ENCODE measurements at regions not wholly inside any gene's neighbourhood (a gene's known extent, or its start where the extent isn't known, plus 50 kb on each side); places are given as distances from the start of the nearest gene placed in this dataset.

DNA sequence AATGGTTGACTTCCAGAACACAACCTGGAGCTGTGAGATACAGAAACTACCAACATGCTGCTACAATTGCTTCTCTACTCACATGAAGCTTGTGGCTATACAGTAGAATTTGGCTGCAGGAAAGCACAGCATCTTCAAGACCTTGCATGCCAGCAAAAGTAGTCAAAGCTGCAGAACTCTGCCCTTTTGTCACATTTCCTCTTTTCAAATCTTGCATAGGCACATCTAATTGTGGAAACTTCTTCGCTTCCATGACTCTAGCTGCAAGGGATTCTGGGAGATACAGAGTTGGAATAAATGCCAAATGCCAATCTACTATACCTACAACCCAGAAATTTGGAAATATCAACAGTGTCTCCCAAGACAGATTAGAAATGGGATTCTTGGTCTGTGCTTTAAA, 462.2 kb downstream of the FOXO1 start:
- H3K4me3 ChIP-seq (ENCODE audit: low read depth, low read length) = no peak overlapping the region
- ChIA-PET POLR2A (no interaction called here), CTCF (no interaction called here)
- DNase-seq (ENCODE audit: low read depth, low spot score) = no peak
- TF ChIP-seq, protein P1, sequence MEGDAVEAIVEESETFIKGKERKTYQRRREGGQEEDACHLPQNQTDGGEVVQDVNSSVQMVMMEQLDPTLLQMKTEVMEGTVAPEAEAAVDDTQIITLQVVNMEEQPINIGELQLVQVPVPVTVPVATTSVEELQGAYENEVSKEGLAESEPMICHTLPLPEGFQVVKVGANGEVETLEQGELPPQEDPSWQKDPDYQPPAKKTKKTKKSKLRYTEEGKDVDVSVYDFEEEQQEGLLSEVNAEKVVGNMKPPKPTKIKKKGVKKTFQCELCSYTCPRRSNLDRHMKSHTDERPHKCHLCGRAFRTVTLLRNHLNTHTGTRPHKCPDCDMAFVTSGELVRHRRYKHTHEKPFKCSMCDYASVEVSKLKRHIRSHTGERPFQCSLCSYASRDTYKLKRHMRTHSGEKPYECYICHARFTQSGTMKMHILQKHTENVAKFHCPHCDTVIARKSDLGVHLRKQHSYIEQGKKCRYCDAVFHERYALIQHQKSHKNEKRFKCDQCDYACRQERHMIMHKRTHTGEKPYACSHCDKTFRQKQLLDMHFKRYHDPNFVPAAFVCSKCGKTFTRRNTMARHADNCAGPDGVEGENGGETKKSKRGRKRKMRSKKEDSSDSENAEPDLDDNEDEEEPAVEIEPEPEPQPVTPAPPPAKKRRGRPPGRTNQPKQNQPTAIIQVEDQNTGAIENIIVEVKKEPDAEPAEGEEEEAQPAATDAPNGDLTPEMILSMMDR (IDR thresholded peaks at IDR 0.05; ENCODE audit: insufficient read depth, low read length, missing control alignments) = no peak

DNA sequence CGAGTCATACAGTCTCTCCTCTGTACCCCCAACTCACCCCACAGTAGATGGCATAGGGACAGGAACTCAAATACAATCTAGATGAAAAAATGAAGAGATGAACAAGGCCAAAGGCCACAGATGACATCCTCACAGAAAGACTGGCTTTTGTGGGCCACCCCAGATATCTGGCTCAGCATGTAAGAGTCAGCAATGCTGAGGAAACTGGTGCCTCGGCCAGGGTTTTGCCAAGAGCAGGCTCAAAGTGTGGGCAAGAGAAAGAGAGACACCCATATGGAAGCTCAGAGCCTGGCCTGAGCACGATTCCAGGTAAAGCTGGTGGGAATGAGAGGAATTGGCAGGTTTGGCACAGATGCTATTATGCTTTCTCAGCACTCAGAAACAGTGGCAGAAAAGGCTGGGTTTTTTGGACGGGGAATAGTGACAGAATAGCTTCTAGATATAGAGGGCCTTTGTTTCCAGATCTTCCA, 460.6 kb downstream of the FOXO1 start:
- no peak for DNase-seq (ENCODE audit: low read depth, low spot score)
- CTCF ChIA-PET = no interaction called here
- POLR2A ChIA-PET = no interaction called here
- H3K4me3 ChIP-seq (ENCODE audit: low read depth, low read length) = no peak overlapping the region
- TF ChIP-seq, protein P1 (IDR thresholded peaks at IDR 0.05; ENCODE audit: insufficient read depth, low read length, missing control alignments) = no peak

DNA sequence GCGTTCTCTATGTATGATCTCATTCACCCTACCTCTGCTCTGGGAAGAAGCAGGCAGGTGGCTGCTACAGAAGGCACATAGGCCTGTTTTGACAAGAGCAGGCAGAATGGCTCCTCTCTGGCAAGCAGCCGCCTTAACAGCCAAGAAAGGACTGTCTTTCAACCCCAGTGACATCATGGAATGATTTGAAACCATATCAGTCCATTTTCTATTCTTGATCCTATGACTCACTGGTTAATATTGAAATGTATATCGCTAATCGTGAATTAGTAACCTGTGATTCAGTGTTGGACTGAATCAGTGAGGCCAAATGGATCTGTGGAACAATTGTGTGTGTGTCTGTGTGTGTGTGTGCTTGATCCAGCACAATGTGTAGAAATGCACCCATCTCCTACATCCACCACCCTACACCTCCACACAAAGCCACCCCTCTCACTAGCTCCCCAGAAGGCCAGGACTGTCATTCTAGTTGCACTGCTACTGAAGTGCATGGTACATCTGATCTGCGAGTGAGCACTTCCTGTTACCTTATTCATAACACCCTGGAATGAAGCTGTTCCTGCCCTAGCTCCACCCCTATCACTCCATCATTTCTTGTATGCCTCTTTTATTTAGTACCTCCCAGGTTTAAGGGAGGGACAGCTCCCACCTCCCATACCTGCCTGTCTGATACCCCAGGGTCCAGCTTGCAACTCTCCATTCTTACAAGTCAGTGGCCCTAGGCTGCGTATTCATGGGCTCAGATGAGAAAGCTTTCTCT, 460.0 kb downstream of the FOXO1 start:
- TF ChIP-seq, protein P1 (IDR thresholded peaks at IDR 0.05; ENCODE audit: insufficient read depth, low read length, missing control alignments) = no peak
- CTCF ChIA-PET = no interaction called here
- H3K4me3 ChIP-seq (ENCODE audit: low read depth, low read length) = no peak overlapping the region
- DNase-seq (ENCODE audit: low read depth, low spot score) = no peak
- POLR2A ChIA-PET = no interaction called here

DNA sequence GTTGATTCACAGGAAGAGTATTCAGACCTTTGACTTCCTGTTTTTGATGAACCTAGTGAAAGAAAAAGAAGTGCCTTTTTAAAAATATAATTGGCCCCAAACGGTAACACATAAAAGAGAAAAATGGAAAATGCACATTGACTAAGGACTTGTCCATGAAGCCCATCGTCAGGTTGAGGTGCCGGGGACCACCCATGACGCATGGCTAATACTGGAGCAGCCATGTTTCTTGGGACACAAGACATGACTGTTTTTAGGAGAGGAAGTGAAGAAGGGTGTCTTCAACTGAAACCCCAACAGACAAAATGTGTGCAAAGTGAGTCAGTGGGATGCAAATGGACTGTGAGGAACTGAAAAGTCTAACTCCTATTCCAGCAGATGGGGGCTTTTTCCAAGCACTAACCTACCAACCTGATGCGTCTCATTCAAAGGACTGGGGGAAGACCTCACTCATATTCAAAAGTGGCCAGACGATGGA, 459.4 kb downstream of the FOXO1 start:
- no peak overlapping the region for H3K4me3 ChIP-seq (ENCODE audit: low read depth, low read length)
- DNase-seq (ENCODE audit: low read depth, low spot score) = no peak
- TF ChIP-seq, protein P1 (IDR thresholded peaks at IDR 0.05; ENCODE audit: insufficient read depth, low read length, missing control alignments) = no peak
- ChIA-PET CTCF (no interaction called here), POLR2A (no interaction called here)

DNA sequence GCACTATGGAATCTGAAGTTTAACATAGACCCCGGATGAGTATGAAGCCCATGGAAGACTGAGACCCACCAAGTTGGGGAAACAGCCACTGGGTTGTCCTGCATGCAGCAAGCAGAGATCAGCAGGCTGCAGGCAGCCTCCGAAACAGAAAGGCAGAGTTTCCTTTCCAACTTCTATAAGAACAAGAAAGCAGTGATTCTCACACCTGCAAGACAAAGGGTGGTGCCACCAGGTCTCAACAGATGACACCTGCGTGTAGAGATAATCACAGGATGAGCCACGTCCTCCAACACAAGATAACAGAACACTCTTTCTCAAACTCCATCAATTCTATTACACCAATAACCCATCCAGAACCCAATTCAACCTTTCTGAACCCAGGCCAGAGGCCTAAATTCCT, 457.9 kb downstream of the FOXO1 start:
- TF ChIP-seq, protein P1 (IDR thresholded peaks at IDR 0.05; ENCODE audit: insufficient read depth, low read length, missing control alignments) = no peak
- DNase-seq (ENCODE audit: low read depth, low spot score) = no peak
- ChIA-PET CTCF (no interaction called here), POLR2A (no interaction called here)
- H3K4me3 ChIP-seq (ENCODE audit: low read depth, low read length) = no peak overlapping the region

DNA sequence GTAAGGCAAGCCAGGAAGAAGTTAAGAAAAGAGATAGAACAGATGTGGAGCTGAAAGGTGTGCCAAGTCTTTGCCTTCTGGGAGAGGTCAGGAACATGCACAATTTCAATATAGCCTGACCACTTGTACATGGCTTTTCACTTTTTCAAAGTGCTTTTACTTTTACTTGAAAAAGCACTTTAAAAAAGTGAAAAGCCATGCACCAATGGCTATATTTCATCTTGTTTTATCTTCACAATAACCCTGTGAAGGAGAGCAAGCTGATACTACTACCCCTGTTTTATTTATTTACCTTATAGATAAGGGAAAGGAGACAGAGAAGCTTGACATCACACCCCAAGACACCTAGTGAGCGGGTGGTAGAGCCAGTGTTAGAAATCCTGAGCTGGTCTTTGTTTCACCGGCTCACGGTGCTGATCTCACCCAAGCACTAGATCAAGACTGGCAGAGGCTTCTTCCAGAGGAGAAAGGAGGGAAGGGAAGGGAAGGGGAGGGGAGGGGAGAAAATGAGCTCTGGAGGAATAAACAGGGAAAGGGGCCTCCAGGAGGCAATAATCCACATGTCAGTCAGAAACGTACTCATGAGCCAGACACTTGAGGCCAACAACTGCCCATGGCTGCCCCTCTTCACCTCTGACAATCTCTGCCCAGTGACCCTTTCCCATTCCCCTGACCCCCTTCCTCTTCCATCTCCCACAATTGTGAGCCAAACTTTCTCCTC, 455.4 kb downstream of the FOXO1 start:
- H3K4me3 ChIP-seq (ENCODE audit: low read depth, low read length) = no peak overlapping the region
- TF ChIP-seq, protein P1 (IDR thresholded peaks at IDR 0.05; ENCODE audit: insufficient read depth, low read length, missing control alignments) = no peak
- ChIA-PET POLR2A (no interaction called here), CTCF (no interaction called here)
- DNase-seq (ENCODE audit: low read depth, low spot score) = no peak
